Fibroblast of peridontal ligament (primary cell): ENCODE measurements at regions not wholly inside any gene's neighbourhood (a gene's known extent, or its start where the extent isn't known, plus 50 kb on each side); places are given as distances from the start of the nearest gene placed in this dataset.

ENCODE experiments used
- DNase-seq: peaks from one replicate; pipeline ENCODE4 v3.0.0-alpha.2; 2010; ENCODE audit errors: extremely low read depth

DNA sequence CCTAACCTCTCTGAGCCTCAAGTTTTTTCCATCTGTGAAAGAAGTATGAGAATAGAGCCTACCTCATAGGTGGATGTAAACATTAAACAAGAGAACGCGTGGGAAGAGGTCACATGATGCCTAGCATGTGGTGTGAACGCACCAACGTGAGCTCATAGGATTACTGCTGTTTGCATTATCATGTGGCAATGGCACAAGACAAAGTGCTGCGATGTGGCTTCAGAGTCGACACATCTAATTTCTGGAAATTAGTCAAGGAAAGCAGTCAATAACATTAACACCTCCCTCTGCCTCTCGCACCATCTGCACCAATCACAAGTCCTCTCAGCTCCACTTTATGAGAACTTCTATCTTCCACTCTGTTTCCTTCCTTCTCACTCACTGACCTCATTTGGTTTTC, 489.7 kb downstream of the COG6 start:
- no peak for DNase-seq

DNA sequence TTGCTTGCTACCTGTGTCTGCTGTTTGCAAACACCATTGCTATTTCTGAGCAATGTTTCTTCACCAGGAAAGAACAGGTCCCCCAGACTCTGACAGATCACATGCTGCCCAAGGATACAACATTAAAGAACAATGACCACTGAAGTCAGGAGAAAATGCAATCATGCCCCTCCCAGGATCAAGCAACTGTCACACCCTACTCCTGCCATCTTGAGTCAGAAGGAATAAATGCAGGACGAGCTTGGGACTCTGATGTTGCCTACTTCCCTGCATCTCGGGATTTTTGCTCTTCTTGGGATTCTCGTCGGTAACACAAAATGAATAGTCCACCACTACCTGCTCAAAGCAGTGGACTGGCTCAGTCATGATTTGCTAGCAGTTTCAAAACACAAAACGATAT, 490.6 kb downstream of the COG6 start:
- DNase-seq, result no peak

DNA sequence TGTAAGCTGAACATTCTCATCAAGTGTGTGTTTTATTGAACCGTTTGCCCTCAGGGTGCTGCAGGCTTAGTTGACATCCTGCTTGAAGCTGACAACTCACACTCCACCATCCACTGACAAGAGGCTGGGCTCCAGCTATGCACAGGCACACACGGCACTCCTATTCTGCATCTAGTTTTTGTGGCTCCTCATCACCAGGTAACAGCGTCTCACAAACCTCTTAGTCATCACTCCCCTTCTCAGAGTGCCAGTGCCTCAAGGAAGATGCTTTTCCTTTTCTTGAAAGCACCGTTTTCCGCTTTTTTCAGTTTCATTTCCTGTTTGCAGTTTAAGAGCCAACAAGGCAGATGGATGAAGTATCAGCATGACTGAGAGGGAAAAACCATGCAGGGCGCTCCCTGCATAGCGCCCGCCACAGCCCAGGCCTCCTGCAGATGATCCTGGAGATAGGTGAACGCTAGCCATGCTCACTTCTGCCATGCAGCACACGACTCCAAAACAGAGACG, 491.2 kb downstream of the COG6 start:
- no peak for DNase-seq

DNA sequence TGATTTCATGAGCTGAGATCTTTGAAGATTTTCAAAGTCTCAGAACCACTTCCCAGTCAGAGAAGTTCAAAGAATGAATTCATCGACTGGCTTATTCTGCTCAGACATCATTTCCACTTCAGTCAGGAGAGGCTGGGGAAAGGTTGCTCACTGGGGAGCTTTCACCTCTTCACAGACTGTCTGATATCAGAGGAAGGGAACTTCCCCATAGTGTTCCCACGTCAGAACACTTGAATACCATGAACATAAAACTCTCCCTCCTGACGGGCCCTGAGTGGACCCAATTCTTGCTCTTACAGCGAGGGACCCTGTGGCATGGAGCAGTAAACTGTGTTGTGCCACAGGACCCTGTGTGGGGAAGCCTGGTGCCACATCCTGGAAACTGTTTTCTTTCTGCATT, 492.6 kb downstream of the COG6 start:
- DNase-seq, result no peak

DNA sequence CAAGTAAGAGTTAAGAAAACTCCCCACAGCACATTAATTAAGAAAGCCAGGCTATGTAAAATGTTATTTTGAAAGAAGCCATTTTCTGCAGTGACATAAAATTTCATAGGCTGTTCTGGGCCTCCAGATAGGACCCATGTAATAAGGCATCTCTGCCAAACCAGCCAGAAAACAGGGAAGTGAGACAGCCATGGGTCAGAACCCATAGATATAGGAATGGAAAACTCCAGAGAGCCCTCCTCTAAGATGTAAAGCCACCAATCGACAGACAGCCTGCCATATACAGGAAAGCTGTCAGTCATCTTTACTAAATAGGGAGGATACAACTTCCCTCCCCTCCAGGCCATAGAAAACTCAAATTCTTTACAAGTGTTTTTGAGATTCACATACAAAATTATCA, 493.3 kb downstream of the COG6 start:
- no peak for DNase-seq

DNA sequence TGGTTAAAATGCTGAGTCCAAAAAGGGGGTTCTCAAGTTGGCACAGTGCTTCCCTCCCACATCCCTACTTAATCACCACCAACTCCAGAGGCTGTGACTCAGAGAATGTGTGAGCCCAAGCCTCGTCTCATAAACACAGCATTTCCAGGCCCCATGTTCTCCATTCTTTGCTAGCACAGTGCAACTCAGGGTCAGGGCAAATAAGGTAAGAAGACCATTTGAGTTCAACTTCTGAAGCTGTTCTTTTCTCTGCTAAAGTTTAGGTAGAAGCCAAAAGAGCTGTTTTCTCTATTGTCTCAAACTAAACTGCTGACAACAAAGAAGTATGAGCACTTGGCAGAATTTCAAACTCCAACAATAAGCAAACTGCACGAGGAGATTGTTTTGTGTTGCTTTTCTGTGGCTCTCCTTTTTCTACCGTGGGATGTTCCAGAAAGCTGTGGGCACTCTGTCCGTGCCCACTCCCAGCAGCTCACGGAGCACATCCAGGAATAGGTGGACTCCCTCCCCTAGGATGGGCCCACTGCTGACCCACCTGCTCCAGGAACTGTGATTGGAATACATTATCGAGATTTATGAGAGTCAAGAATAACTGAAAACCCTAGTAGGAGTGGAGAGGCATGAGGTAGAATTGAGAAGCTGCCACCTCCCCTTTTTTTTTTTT, 494.3 kb downstream of the COG6 start:
- DNase-seq, result peak; percentile 44

DNA sequence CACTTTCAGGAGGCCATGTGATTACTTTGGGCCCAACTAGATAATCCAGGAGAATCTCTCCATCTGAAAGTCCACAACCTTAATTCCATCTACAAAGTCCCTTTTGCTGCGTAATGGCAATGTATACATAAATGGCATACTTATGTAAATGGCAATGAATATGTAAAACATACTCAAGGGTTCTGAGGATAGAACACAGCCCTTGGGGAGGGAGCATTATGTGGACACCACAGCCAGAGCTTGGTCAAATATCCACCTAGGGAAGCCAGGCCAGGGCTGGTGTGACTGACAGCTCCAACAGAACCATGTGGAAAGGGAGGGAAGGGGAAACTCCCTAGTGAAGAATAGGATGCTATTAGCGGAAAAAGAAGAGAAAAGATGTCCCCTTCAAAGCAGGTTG, 496.2 kb downstream of the COG6 start:
- no peak for DNase-seq

DNA sequence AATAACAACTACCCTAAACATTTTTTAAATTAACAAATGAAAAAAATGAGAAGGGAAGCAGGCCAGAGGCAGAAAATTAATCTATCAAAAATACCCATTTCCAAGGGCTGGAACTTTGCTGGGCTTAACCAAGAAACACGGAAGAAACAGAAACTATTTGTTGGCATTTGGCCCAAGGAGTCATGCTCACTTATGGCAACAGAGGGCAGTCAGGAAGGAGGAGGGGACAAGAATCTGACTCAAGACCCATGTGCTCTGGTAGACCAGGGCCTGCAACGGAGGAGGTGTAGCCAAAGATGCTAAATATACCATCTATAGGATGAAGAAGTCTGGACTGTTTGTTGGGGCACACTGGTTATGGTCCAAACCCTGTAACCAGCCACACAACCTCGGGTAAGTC, 496.7 kb downstream of the COG6 start:
- DNase-seq, result peak; percentile 48

DNA sequence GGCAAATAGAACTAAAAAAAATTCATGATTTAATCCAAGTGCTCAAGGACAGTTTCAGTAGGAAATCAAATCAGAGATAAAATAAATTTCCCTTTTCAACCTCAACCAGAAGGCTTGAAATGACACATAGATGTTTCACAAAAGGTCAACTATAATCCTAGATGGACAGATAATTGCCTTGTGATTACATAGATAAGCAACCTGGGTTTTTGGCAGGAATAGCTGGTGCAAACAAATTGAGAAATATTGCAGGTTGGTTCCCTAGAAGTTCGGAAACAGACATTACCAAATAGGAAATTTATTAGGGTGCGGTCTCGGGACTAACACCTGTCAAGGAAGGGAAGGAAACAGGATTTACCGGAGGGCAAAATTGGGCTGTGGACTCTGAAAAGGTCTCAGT, 497.5 kb downstream of the COG6 start:
- DNase-seq, result no peak

DNA sequence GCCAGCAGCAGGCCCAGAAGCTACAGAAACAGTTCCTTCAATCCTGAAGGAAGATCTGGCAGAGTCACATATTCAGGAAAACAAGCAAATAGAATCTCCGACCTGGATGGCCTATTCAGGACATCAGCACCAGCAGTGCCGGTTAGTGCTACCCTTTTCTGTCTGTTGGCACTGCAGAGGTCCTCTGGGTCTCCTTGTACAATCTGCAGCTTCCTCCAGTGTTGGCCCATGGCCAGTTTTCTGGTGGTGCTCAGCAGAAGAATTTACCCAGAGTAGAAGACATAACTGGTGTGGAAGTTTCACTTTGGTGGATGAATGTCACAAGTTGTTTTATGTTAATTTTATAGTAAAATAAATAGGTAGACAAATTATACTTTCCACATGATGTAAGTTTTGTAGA, 498.1 kb downstream of the COG6 start:
- DNase-seq, result no peak

DNA sequence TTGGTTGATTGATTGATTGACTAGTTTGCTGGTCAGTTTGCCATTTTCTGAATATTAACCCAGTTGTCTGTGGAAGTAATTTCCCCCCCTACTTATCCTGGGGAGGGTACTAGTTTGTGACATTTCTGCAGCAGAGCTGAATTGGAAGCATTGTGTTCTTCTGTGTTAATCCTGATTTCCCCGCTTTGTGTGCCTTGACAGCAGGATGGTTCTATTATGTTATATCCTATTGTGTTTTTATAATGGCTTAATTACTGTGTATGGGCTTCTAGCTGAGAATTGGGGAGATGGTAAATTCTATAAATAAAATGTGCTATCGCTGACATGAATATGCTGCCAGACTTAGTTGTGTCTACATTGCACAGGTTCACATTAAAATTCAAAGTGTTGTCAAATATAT, 499.7 kb downstream of the COG6 start:
- DNase-seq, result no peak

DNA sequence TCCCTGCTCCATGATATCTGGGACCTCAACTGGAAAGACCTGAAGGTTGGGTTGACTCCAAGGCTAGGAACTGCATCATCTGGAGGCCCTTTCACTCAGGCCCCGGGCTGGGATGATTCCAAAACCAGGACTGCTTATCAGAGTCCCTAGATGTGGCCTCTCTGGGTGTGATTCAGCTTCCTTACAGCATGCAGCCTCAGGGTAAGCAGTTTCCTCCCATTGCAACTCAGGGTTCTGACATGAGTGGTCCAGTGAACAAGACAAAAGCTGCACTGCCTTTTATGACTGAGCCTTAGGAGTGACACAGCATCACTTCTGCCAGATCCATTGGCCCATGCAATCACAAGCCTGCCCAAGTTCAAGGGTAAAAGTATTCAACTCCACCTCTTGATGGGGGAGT, 502.8 kb downstream of the COG6 start:
- no peak for DNase-seq

DNA sequence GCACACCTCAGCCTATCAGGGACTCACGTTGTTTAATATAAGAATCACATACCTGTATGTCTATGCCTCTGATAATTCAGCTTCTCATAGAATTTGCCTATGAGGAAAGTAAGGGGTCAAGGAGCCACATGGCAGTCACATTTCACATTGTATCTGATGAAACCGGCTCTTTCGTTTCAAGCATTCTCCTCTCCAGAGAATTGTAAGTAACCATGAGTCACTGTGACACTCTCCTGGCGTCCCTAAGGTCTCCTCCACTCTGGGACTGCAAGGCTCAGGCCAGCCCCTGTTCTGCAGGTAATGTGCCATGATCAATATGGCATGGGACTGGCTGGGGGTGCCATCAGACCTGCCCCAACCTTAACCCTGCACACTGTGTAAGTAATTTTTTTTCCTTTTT, 503.3 kb downstream of the COG6 start:
- DNase-seq, result no peak

DNA sequence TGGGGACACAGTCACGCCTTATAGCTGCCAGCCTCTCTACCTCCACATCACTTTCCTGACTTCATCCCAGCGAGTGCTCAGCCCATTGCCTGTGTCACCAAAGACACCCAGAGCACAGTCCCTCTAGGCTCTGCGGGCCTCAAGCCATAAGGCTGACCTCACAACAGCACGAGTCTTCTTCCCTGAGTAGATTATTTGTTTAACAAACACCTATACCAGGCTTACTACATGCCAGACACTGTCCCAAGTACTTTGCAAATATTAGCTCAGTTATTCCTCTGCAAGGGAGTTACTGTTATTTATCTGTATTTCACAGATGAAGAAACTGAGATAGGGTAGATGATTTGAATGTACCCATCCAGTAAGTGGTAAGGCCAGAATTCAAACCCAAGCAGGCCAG, 504.3 kb downstream of the COG6 start:
- no peak for DNase-seq

DNA sequence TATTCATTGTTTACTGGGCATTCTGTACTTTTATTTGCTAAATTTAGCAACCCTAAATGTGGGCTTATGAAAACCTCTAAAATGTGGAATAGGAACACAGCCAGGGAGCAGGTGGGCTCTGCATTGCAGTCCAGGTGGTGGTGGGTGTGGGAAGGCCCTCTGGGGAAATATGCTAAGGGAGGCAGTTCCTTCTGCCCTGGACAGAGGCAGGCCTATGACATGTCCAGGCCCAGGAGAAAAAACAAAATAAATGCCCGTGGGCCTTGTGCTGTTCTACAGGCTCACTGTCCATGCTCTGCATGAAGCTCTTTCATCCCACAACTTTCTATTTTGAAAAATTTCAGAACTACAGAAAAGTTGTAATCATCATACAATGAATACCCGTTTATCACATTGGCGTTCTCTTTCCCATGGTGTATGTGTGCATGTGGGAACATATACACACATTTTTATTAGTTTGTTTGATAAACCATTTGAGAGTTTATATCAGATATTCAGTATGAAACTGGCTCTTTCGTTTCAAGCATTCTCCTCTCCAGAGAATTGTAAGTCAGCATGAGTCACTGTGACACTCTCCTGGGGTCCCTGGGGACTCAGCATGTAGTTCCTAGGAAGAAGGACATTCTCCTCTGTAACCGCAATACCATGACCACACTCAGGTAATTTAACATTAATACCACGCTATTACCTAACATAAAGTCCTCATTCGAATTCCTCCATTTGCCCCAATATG, 505.3 kb downstream of the COG6 start:
- no peak for DNase-seq

DNA sequence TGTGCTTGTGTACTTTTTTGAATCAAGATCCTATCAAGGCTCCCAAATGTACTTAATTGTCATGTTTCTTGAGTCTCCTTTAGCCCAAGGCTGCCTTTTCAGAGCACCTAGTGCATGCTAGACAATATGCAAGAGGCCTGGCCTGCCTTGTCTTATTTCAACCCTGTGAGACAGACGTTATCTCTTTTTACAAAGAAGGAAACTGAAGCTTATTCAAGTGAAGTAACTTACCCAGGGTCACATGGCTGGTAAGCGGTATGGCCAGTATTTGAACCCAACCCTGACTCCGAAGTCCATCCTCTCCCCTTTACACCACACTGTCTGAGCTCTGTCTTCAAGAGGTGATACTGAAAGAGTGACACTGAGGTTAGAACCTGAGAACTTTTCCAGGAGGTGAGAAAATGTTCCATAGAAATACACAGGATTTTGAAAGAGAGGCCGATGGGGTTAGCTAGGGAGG, 505.1 kb downstream of the FOXO1 start:
- no peak for DNase-seq

DNA sequence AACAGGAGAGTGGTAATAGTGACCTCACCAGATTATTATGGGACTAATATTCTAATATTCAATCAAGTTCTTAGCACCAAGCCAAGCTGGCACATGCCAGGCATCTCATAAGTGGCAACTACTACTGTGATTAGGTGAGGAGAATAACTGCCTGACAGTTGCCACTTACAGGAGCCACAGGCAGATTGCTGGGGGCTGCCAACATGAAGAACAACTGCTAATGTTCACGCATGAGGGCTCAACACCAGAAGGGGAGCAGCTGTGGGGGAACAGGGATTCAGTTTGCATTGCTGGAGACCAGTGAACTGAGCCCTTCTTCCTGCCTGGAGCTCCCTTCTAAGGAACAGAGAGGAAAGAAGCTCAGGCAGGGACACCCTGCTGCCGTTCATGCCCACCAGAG, 504.5 kb downstream of the FOXO1 start:
- no peak for DNase-seq

DNA sequence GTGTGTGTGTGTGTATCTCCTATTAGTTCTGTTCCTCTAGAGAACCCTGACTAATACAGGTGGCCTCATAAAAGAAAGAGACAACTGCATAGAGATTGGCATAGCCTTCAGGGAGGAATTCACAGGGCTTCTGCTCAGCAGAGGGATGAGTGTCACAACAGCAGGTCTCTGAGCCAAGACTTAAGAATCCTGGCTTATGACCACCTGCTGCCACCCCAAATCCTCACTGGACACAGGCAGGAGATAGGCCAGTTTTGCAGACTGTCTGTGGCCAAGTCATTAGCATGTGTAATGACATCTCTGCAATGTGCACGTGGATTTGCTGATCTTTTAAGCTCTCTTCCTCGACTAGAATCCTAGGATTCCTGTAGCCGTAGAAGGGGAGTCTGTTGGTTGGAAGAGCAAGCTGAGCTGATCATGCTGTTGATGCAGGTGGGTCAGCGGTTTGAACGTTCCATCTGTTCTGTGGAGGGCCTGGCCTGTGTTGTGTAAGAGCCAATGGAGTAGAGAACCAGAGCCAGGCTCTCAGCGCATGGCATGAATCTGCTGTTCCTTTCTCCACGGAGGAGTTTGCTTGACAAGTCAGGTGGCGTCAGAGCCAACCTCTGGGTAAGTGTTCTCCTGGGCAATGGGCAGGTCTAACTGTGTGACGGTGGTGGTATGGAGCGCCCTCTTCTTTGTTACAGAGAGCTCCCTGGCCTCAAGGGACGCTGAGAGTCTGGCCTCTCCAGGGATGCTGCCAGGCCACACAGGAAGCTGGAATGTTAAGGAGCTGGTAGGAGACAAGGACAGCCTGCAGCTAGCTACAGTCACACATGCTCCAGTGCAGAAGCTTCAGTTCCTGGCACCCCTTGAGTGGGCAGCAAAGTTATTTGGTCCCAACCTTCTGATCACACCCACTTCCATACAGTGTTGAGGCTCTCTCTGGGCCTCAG, 503.1 kb downstream of the FOXO1 start:
- no peak for DNase-seq

DNA sequence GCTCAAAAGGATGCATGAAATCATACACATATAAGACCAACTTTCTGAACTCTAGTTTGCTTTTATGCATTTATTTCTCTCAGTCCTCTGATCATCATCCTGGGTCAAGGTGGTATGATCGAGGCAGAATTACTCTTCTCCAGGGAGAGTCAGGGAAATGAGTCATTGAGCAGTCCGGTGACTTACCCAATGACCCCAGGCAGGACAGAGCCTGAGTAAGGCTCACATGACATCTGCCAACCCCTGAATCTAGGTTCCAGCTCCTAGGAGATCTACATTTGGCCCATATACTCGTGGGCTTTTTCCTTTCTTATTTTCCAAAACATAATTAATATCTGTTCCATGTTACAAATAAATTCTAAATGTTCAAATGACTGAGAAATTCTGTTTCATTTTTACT, 502.3 kb downstream of the FOXO1 start:
- no peak for DNase-seq

DNA sequence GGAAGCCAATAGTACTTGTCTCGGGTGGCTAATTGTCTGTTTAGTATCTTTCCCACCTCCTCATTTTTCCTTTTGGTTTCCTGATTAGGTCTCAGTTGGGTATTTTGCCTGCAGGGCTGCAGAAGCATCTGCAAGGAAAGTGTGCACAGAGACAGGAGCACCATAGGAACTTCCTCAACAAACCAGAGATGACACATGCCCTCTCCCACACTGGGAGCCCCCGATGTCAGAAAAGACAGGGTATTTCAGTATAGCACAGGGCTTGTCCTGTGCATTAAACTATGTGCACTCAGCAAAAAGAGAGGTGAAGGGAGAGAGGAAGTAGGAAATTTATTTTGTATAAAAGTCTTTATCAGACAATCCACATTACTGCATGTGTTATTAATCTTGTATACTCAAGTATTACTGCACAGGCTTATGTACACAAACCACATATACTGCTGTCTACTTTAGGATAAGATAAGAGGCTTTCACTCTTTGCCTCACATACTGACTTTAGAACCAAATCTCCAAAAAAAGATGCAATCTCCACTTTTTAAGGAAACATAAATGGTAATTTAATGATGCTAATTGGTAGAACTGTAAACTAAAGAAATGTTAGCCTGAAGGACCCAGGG, 501.0 kb downstream of the FOXO1 start:
- DNase-seq, result no peak

DNA sequence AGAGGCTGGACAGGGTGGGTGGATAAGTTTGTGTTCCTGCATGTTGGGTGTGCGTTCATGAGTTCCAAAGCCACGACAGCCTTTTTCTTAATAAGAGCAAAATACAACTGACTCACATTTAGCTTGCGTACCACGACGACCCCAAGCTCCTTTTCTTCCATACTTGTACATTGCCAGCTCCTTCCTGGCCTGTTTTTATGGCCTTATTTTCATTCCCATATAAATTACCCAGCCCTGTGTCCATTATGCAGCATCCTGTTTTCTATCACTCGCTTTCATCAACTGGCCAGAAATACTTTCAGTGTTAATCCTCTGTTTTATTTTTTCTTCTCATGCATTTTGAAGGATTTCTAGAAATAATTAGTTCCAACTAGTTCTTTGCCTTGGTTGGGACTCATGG, 499.1 kb downstream of the FOXO1 start:
- no peak for DNase-seq
